Natural killer cell (primary cell): ENCODE measurements at regions not wholly inside any gene's neighbourhood (a gene's known extent, or its start where the extent isn't known, plus 50 kb on each side); places are given as distances from the start of the nearest gene placed in this dataset.

Experiments
- ATAC-seq, 3 donors: fragments of 150-1000 bp in 2 of 3; fragments of 200-7000 bp in 1 of 3; cut with Tn5 transposase; 1 replicate in 1 of 3; 2 replicates in 2 of 3; pipeline ENCODE4 v1.10.0; 2021; ENCODE audit warnings: mild to moderate bottlenecking in 2 of 3, moderate library complexity in 2 of 3
- DNase-seq, 2 donors: peaks; one replicate each; pipeline versions ENCODE4 v3.0.0 to v3.0.0-alpha.2; 2013 to 2021; ENCODE audit warnings: mixed read lengths in 1 of 2
- H3K27ac ChIP-seq: one replicate; pipeline ENCODE4 v1.5.1; 2013; ENCODE audit warnings: mild to moderate bottlenecking, low read length
- H3K27me3 ChIP-seq: one replicate; pipeline ENCODE4 v1.6.1; 2013; ENCODE audit warnings: low read length; ENCODE audit not compliant: control insufficient read depth, insufficient read depth
- H3K36me3 ChIP-seq: one replicate; pipeline ENCODE4 v1.6.1; 2013; ENCODE audit warnings: low read length; ENCODE audit not compliant: control insufficient read depth, insufficient read depth
- H3K4me1 ChIP-seq: one replicate; pipeline ENCODE4 v1.6.1; 2013; ENCODE audit warnings: low read length; ENCODE audit not compliant: control insufficient read depth, insufficient read depth
- H3K4me3 ChIP-seq: one replicate; pipeline ENCODE4 v1.5.1; 2013; ENCODE audit warnings: low read length
- H3K9me3 ChIP-seq: one replicate; pipeline ENCODE4 v1.6.1; 2013; ENCODE audit warnings: low read length; ENCODE audit not compliant: control insufficient read depth, insufficient read depth
- H3K27ac Mint-ChIP-seq, 2 donors: one replicate each; pipeline ENCODE4 v1.8.0; 2022; ENCODE audit warnings: mild to moderate bottlenecking in 2 of 2, mixed read lengths in 2 of 2, moderate library complexity in 1 of 2
- H3K27me3 Mint-ChIP-seq, 2 donors: one replicate each; pipeline ENCODE4 v1.8.0; 2022; ENCODE audit warnings: low read depth in 2 of 2, mixed read lengths in 2 of 2
- H3K36me3 Mint-ChIP-seq: one replicate; pipeline ENCODE4 v1.8.0; 2022; ENCODE audit warnings: mixed read lengths
- H3K4me1 Mint-ChIP-seq, 2 donors: one replicate each; pipeline ENCODE4 v1.8.0; 2022; ENCODE audit warnings: mixed read lengths in 2 of 2
- H3K4me3 Mint-ChIP-seq: one replicate; pipeline ENCODE4 v1.8.0; 2022; ENCODE audit warnings: mild to moderate bottlenecking, moderate library complexity, mixed read lengths
- H3K9me3 Mint-ChIP-seq, 2 donors: one replicate each; pipeline ENCODE4 v1.8.0; 2022; ENCODE audit warnings: mixed read lengths in 2 of 2
- WGBS: methylation state at CpG from one replicate; pipeline ENCODE4 v1.1.7; 2013; ENCODE audit warnings: missing lambda C conversion rate; ENCODE audit not compliant: insufficient coverage; 5-methylcytosine and 5-hydroxymethylcytosine counted together
- intact Hi-C: fragments of 100-400 bp; cut with micrococcal nuclease; formaldehyde crosslinking; loops from one replicate; pipeline ENCODE4 v1.14.2; 2022
- TF ChIP-seq, protein P1 (sequence below): fragments of 200-600 bp; IDR thresholded peaks from one replicate; pipeline ENCODE4 v1.8.0; 2022; ENCODE audit warnings: antibody characterized with exemption

DNA sequence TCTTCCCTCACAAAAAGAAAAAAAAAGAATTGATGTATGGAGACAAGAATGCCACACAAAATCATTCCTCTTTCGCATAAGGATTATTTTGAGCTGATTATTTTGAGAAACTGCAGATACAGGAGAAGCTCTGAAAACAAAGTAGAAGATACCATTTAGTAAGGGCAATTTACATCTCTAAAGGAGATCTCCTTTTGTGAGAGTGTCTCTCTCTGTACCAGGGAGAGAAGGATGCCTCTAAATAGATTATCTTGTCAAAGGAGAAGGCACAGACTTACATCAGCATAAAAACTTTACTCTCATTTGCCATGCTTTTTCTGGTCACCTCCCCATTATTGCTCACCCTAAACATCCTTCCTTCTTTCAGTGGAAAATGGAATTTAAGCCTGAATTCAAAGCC is 747.9 kb upstream of the COBL start:
- Histone ChIP-seq H3K9me3 (no peaks in the 10 kb centered on the region), H3K27ac (no peak overlapping the region), H3K4me3 (no peak overlapping the region), H3K4me1 (no peaks in the 10 kb centered on the region), H3K27me3 (no peaks in the 10 kb centered on the region), H3K36me3 (no peaks in the 10 kb centered on the region)
- TF ChIP-seq, protein P1, sequence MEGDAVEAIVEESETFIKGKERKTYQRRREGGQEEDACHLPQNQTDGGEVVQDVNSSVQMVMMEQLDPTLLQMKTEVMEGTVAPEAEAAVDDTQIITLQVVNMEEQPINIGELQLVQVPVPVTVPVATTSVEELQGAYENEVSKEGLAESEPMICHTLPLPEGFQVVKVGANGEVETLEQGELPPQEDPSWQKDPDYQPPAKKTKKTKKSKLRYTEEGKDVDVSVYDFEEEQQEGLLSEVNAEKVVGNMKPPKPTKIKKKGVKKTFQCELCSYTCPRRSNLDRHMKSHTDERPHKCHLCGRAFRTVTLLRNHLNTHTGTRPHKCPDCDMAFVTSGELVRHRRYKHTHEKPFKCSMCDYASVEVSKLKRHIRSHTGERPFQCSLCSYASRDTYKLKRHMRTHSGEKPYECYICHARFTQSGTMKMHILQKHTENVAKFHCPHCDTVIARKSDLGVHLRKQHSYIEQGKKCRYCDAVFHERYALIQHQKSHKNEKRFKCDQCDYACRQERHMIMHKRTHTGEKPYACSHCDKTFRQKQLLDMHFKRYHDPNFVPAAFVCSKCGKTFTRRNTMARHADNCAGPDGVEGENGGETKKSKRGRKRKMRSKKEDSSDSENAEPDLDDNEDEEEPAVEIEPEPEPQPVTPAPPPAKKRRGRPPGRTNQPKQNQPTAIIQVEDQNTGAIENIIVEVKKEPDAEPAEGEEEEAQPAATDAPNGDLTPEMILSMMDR = no peak
- WGBS = no CpG with 5 or more reads among the region's 1 CpG
- no peak overlapping the region for H3K4me3 Mint-ChIP-seq
- DNase-seq (no peak), ATAC-seq (no peak)
- intact Hi-C loops = no loop called here
- H3K4me1 Mint-ChIP-seq = no peaks in the 10 kb centered on the region
- no peak overlapping the region for H3K27ac Mint-ChIP-seq
- H3K36me3 Mint-ChIP-seq = peaks cover 27% of the 10 kb centered on the region
- H3K9me3 Mint-ChIP-seq = peaks cover 14 to 20% of the 10 kb centered on the region in 2 donors
- H3K27me3 Mint-ChIP-seq = no peaks in the 10 kb centered on the region

GRCh38 chr7:52061666-52062065 is 745.1 kb upstream of the COBL start:
- no peak overlapping the region for H3K27ac ChIP-seq
- H3K9me3 ChIP-seq = no peaks in the 10 kb centered on the region
- Mint-ChIP-seq H3K27me3 (no peaks in the 10 kb centered on the region), H3K4me1 (no peaks in the 10 kb centered on the region), H3K9me3 (peaks cover 11 to 23% of the 10 kb centered on the region in 2 donors), H3K27ac (no peak overlapping the region), H3K4me3 (no peak overlapping the region), H3K36me3 (peaks cover 17% of the 10 kb centered on the region)
- H3K4me1 ChIP-seq = no peaks in the 10 kb centered on the region
- H3K36me3 ChIP-seq = no peaks in the 10 kb centered on the region
- 89% methylated on average over 2 of the region's 2 CpGs for WGBS
- TF ChIP-seq, protein P1 = no peak
- intact Hi-C loops = no loop called here
- no peak overlapping the region for H3K4me3 ChIP-seq
- no peaks in the 10 kb centered on the region for H3K27me3 ChIP-seq
- ATAC-seq (no peak), DNase-seq (no peak)

DNA sequence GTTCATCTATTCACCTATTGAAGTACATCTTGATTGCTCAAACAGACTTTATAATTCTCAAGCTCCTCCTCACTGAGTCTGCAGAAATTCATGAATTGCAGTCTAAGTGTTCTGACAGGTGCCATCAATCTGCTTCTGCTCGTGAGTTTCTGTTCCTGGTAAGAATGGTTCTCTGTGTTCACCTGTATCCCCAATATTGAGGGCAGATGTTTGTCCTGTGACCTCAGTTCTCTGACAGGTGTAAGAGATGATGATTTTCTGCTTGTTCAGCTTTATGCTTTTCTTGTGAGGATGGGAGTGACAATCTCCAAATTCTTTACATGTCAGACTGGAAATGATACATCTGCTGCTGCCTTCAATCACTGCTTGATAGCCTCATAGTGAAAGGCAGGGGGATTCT is 736.9 kb upstream of the COBL start:
- H3K27ac ChIP-seq = no peak overlapping the region
- Mint-ChIP-seq H3K27me3 (no peaks in the 10 kb centered on the region), H3K27ac (no peak overlapping the region), H3K4me3 (no peak overlapping the region), H3K36me3 (no peaks in the 10 kb centered on the region), H3K4me1 (no peaks in the 10 kb centered on the region), H3K9me3 (peaks cover 18 to 24% of the 10 kb centered on the region in 2 donors)
- DNase-seq (no peak), ATAC-seq (no peak)
- no peaks in the 10 kb centered on the region for H3K27me3 ChIP-seq
- H3K4me1 ChIP-seq = no peaks in the 10 kb centered on the region
- H3K4me3 ChIP-seq = no peak overlapping the region
- intact Hi-C loops = loop anchor here (10.0 kb wide), 1 partner anchor 59 kb away; no protein-coding TSS in a partner anchor
- TF ChIP-seq, protein P1 = no peak
- H3K9me3 ChIP-seq = peaks cover 8% of the 10 kb centered on the region
- H3K36me3 ChIP-seq = no peaks in the 10 kb centered on the region
- WGBS = 0% methylated on average over 1 of the region's 1 CpG

- WGBS = 54% methylated on average over 4 of the region's 4 CpGs
- H3K4me3 Mint-ChIP-seq = no peak overlapping the region
- no peak for ATAC-seq
- Histone ChIP-seq H3K27ac (no peak overlapping the region), H3K9me3 (peaks cover 11% of the 10 kb centered on the region), H3K4me1 (no peaks in the 10 kb centered on the region), H3K27me3 (no peaks in the 10 kb centered on the region), H3K4me3 (no peak overlapping the region), H3K36me3 (no peaks in the 10 kb centered on the region)
- no peaks in the 10 kb centered on the region for H3K4me1 Mint-ChIP-seq
- peaks cover 9 to 24% of the 10 kb centered on the region in 2 donors for H3K9me3 Mint-ChIP-seq
- intact Hi-C loops = no loop called here
- no peak overlapping the region for H3K27ac Mint-ChIP-seq
- no peak for DNase-seq
- H3K27me3 Mint-ChIP-seq = no peaks in the 10 kb centered on the region
- TF ChIP-seq, protein P1 = no peak
- no peaks in the 10 kb centered on the region for H3K36me3 Mint-ChIP-seq
Measured at GRCh38 chr7:52030722-52031121, 714.1 kb upstream of the COBL start.
